LHCN-M2 (cell line): ENCODE measurements at regions not wholly inside any gene's neighbourhood (a gene's known extent, or its start where the extent isn't known, plus 50 kb on each side); places are given as distances from the start of the nearest gene placed in this dataset.
A peak's percentile ranks its signal among the peaks of the same experiment; 100 is the strongest.

Source experiments
- DNase-seq: peaks from one replicate; pipeline ENCODE4 v3.0.0-alpha.2; 2012; ENCODE audit warnings: low read depth

DNA sequence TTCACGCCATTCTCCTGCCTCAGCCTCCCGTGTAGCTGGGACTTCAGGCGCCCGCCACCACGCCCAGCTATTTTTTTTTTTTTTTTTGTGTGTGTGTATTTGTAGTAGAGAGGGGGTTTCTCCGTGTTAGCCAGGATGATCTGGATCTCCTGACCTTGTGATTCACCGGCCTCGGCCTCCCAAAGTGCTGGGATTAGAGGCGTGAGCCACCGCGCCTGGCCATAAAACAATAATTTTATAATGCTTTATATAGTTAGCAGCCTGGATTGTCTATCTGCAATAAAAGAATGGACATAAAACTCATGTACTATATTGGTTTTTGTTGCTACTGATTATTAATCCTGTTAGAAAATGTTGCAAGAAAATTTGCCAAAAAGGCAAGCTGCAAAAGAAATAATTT, 195.9 kb upstream of the BANK1 start:
- DNase-seq: no peak

DNA sequence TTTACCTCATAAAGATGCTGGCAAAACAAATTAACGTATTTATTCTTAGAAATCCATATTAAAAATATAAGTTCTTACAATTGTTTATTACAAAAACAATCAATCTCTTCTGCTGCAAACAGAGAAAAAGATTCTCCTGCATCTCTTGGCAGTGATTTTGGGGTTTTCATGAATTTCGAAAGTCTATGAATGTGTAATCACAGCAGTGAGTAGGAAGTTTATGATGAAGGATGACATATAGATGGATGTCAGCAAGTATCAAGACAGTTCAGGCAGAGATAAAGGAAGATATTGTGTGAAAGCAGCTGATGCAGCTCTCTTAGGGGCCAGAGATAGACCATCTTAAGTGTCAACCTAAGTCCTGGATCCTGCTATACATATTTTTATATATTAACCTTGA, 196.9 kb upstream of the BANK1 start:
- DNase-seq: no peak

DNA sequence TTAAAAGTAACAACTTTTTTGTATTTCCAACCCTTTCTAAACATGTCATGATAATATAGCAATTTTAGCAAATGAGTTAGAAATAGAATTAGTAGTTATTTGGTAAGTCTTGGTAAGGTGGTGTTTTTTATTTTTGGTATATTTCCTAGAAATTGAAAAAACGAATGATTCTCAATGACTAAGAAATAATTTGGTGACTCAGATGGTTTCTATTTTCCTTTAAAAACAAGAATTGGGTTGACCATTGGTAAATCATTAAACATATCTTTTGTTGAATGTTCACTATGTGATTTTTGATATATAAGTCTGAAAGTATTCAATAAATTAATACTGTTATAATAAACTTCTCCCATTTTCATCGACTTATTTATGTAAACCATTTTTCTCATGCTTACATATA, 206.2 kb upstream of the BANK1 start:
- DNase-seq: peak; percentile 19

- no peak for DNase-seq
Observed at GRCh38 chr4:101563126-101563525, 215.8 kb upstream of the PPP3CA start.

DNA sequence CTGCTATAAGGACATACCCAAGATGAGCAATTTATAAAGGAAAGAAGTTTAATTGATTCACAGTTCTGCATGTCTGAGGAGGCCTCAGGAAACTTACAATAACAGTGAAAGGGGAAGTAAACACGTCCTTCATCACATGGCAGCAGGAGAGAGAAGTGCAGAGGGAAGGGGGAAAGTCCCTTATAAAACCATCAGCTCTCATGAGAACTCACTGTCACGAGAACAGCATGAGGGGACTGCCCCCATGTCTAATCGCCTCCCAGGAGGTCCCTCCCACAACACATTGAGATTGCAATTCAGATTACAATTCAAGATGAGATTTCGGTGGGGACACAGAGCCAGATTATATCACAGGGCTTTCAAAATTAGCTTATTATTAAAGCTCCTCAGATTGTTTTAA, 209.5 kb upstream of the PPP3CA start:
- no peak for DNase-seq

DNA sequence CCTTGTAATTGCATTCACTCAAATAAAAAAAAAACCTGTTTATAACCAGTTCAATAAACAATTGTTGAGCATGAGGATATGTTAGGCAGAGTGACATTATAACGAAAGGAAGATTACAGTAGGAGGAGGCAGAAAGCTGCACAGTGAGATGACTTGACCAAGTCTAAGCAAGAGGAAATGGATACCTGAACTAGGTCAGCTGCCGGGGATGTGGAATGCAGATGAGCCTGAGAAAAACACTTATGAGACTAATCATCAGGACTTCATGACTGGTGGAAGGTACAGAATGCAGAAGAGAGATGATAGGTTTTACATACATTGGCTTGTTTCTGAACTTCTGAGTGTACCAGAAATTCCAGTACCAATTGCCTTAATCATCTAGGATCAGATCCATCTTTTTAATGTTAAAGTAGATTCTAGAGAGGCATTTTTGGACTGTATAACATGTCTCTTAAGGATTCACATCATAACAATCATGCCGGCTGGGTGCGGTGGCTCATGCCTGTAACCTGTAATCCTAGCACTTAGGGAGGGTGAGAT, 208.1 kb upstream of the PPP3CA start:
- no peak for DNase-seq

DNA sequence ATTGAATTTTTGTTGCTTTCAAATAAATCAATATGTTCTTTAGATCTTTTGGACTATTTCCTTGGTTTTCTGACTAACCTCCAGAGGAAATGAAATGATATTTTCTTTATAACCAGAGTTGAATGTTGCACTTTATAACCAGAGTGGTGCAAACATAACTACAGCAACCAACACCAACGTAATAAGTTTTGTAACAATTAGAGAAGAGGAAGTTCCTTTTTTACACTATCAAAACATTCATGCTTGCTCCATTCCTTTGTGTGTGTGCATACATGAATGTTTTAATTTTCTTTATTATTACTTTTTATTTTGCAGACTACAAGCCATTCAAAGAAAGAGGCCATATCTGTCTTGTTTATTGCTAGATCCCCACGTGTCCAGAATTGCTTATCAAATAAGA, 193.0 kb upstream of the PPP3CA start:
- no peak for DNase-seq

GRCh38 chr4:101528526-101528925, 181.2 kb upstream of the PPP3CA start:
- no peak for DNase-seq

GRCh38 chr4:101527188-101527587, 179.9 kb upstream of the PPP3CA start:
- DNase-seq: peak; percentile 9

- no peak for DNase-seq
Observed at GRCh38 chr4:101515566-101515965, 168.2 kb upstream of the PPP3CA start.

DNA sequence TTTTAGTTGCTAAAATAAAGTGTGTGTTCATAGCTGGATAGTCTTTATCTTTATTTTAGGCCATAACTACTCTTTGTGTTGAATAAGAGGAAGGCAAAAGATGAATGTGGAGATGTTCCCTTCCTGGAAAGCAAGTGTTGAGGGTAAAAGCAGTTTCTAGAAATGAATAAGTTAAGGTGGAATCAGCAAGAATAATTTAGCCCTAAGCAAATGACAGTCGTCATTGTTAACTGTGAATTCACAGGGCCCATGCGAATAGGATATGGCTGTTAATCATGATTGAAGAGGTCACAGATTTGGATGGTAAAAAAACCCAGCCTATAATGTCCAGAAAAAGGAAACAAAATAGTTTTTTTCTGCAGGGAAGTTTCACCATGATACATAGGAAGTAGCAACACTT, 167.8 kb upstream of the PPP3CA start:
- DNase-seq: no peak

DNA sequence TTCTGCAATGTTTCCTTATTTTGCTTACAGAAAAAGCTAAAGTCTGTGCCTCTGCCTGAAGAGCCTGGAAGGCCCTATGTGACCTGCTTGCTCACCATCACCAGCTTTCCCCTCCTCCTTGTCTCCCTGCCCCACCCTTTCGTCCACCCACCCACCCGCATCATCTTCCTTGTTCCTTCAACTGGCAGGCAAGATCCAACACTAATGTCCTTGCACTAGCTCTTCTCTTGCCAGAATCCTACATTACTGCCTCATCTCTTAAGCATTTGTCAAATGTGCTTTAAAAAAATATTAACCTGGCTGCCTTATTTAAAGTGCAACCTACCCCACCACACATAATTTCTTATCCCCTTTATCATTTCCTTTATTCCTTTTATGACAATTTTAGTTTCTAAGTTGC, 165.1 kb upstream of the PPP3CA start:
- DNase-seq: no peak

DNA sequence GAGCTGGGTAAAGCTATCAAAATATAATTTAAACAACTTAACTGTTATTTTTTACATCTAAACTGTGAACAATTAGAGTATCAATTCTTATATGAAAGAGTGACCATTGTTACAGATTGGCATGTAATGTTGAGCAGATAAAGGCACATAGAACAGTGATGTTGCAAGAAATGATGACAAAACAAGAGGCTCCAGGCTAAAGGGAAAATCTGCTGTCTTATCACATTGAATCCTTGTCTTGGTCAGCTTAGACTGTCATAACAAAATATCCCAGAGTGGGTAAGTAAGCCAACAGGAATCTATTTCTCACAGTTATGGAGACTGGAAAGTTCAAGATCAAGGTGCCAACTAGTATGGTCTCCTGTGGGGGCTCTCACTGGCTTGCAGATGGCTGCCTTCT, 154.1 kb upstream of the PPP3CA start:
- DNase-seq: no peak

DNA sequence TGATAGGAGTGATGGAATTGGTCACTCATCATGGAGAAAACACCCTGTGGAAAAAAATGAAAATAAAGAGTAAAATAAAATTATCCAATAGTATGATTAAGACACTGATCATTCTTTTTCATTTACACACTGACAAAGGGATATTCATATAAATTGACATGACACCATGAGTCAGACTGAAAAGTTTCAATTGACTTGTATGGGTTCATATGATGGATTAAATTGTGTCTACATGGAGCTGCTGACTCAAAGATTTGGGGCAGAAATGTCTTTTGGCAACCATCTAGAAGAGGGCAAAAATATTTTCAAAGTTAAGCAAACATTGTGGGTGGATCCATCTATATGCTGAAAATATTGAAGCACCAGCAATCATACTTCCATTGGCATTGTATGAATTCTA, 153.4 kb upstream of the PPP3CA start:
- DNase-seq: no peak

- DNase-seq: no peak
Observed at GRCh38 chr4:101475246-101475645, 127.9 kb upstream of the PPP3CA start.

DNA sequence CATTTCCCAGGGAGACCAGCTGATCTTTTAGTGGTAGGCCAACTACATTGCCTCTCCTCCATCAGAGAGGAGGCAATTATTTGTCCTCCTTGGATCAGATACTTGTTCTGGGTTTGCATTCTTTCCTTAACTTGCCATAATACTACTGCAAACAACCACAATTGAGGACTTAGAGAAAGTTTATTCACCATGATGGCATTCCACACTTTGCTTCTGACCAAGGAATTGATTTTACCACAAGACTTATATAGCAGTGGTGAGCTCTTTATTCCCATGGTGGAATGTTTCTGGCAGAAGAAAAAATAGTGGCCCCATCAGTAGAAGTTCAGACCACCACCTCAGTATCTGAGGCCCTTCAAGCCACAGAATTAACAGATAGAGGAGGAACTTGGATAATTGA, 123.9 kb upstream of the PPP3CA start:
- DNase-seq: no peak

- no peak for DNase-seq
Observed at GRCh38 chr4:101464596-101464995, 117.3 kb upstream of the PPP3CA start.

GRCh38 chr4:101458914-101459313, 111.6 kb upstream of the PPP3CA start:
- no peak for DNase-seq

DNA sequence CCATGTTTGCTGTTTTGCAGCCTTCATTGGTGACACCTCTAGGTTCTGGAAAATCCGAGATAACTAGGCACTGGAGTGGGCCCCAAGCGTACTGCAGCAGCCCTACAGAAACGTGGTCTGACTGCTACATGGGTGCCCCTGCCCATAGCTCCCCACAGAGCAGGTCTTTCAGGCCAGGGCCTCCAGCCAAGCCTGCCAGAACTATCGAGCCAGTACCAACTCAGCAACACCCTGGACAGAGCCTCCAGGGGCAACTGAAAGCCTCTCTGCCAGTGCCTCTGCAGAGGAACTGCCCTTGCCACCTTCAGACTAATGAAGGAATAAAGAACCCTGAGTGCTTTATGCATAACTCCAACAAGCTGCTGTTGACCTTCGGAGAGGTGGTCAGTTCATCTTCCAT, 111.1 kb upstream of the PPP3CA start:
- no peak for DNase-seq

DNA sequence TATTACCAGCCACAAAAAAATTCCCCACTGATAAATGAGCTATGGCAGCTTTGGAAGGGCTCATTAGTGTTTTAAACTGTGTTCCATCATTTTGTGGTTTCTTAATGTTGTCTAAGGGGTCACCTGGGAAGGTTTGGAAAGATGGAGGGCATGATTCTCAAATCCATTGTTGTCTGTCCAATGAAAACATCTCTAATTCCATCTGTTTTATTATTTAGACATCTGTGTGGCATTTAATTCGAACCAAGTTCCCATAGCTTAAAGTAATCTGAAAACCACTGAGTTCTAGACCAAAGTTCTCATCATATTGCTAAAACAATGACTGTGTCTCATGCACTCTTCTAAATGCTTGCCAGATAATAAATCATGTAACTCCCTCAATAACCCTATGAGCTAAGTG, 103.8 kb upstream of the PPP3CA start:
- no peak for DNase-seq

- no peak for DNase-seq
Observed at GRCh38 chr4:101441446-101441845, 94.1 kb upstream of the PPP3CA start.

- DNase-seq: peak; percentile 55
Observed at GRCh38 chr4:101439926-101440325, 92.6 kb upstream of the PPP3CA start.

DNA sequence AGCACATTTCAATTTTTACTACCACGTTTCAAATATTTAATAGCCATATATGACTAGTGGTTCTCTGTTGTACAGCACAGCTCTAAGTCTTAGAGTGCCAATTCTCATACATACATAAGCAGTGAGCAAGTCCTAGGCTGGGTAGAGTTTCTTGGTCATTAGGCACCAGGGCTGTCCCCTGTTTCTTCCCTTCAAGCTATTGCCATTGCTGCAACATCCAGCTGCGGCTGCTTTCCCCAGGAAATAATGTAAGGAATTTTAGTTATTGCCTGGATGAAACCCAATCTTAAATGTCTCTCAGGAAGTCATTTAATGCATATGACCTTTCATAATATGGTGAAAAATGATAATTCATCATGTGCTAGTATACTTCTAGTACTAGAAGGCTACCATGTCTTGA, 74.1 kb upstream of the PPP3CA start:
- no peak for DNase-seq

- no peak for DNase-seq
Observed at GRCh38 chr4:101420661-101421060, 73.3 kb upstream of the PPP3CA start.
